ENCODE measurements at regions not wholly inside any gene's neighbourhood (a gene's known extent, or its start where the extent isn't known, plus 50 kb on each side); places are given as distances from the start of the nearest gene placed in this dataset.

DNA sequence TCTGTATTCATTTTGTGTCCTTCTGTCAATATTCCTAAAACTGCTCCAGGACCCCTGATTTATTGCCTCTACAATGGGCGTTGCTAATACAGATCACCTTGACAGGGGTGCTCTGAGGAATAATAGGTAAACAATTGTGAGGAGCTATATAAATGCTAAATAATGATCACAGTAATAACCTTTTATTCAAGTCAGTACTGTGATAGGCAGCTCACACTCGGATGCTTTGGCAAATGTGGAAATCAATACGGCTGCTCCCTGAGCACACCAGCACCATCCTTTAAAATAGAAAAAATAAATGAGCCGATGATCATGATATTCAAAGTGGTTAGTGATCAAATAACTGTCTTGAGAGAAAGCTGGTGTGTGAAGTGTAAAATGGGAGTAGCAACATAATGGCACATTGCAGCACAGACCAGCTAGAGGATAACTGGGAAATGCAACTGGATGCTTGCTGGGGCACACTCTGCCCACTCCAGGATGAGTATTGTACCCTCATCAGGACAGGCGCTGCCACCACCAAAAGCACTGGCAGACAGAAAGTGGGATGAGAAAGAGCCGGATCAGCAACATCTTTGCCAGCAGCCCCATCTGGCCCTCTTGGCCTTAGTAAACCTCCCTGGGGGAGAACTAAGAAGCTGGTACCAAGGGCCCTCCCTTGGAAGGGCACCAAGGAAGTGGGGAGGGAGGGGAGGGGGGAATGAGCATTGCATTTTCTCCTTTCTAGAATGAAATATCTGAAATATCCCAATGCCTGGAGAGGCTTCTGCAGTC, 69.4 kb upstream of the SPATA31D4 start:
- H3K4me1 Mint-ChIP-seq = no peaks in the 10 kb centered on the region
- DNase-seq (ENCODE audit: low spot score in 2 of 2) (no peak), ATAC-seq (replicated peaks; ENCODE audit: extremely low read depth, poor library complexity, severe bottlenecking) (no peak)
- H3K27me3 Mint-ChIP-seq = no peaks in the 10 kb centered on the region
- no peaks in the 10 kb centered on the region for H3K36me3 Mint-ChIP-seq (ENCODE audit: insufficient read depth)
- no peak overlapping the region for H3K27ac Mint-ChIP-seq (ENCODE audit: low read depth)
- no peak overlapping the region for H3K4me3 Mint-ChIP-seq
- H3K9me3 Mint-ChIP-seq = peaks cover 6% of the 10 kb centered on the region

DNA sequence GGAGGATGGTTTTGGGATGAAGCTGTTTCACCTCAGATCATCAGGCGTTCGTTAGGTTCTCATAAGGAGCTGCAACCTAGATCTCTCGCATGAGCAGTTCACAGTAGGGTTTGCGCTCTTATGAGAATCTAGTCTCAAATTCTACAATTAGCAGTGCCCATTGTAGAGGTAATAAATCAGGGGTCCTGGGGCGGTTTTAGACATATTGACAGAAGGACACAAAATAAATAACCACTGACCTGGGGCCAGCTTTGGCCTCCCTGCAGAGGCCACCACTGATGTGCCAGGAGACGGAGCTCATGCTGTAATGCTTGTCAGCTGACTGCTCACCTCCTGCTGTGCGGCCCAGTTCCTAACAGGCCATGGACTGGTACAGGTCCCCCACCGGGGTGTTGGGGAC, 67.6 kb upstream of the SPATA31D4 start:
- DNase-seq (ENCODE audit: low spot score in 2 of 2) (no peak), ATAC-seq (replicated peaks; ENCODE audit: extremely low read depth, poor library complexity, severe bottlenecking) (no peak)
- Mint-ChIP-seq H3K27me3 (no peaks in the 10 kb centered on the region), H3K36me3 (ENCODE audit: insufficient read depth) (no peaks in the 10 kb centered on the region), H3K9me3 (peaks cover 6% of the 10 kb centered on the region), H3K27ac (ENCODE audit: low read depth) (no peak overlapping the region), H3K4me3 (no peak overlapping the region), H3K4me1 (no peaks in the 10 kb centered on the region)

- Mint-ChIP-seq H3K36me3 (ENCODE audit: insufficient read depth) (no peaks in the 10 kb centered on the region), H3K27ac (ENCODE audit: low read depth) (no peak overlapping the region), H3K9me3 (peaks cover 6% of the 10 kb centered on the region), H3K4me3 (no peak overlapping the region), H3K4me1 (no peaks in the 10 kb centered on the region), H3K27me3 (no peaks in the 10 kb centered on the region)
- DNase-seq (ENCODE audit: low spot score in 2 of 2) (no peak), ATAC-seq (replicated peaks; ENCODE audit: extremely low read depth, poor library complexity, severe bottlenecking) (no peak)
Observed at GRCh38 chr9:81861644-81862043, 66.6 kb upstream of the SPATA31D4 start.

DNA sequence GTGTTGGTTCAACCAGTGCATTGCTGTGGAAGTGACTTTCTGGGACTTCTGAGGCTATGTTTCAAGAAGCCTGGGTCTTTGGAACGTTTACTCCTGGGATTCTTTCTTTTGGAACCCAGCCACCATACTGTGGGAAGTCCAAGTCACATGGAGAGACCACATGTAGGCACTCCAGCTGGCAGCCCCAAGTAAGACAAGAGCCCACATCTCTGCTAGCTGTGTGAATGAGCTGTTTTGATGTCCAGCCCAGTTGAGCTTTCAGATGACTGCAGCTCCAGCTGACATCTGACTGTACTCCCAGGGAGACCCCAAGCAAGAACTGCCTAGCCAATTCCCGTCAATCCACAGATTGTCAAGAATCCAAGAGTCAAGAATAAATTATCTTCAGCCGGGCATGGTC, 60.1 kb upstream of the SPATA31D4 start:
- H3K4me3 Mint-ChIP-seq = no peak overlapping the region
- no peak for ATAC-seq (replicated peaks; ENCODE audit: extremely low read depth, poor library complexity, severe bottlenecking)
- no peaks in the 10 kb centered on the region for H3K27me3 Mint-ChIP-seq
- no peak overlapping the region for H3K27ac Mint-ChIP-seq (ENCODE audit: low read depth)
- no peaks in the 10 kb centered on the region for H3K36me3 Mint-ChIP-seq (ENCODE audit: insufficient read depth)
- DNase-seq (ENCODE audit: low spot score in 2 of 2) = no peak
- H3K9me3 Mint-ChIP-seq = no peaks in the 10 kb centered on the region
- no peaks in the 10 kb centered on the region for H3K4me1 Mint-ChIP-seq

DNA sequence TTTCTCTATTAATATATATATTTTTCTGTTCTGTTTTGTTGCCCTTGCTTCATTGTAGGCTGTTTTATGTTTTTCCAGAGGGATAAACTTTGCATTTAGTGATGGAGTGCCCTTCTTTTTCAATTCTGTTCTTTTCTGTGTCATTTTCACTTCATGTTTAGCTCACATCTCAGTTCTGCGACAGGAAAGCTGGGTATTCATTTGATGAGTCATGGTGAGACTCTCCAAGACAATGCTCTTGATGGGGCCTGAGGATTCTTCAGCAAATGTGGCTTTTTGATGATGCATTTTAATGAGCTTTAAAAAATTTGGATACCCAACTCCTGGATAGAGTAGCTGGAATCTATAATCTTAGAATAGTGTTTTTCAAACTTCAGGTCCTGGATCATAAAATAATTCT, 56.5 kb upstream of the SPATA31D4 start:
- H3K27ac Mint-ChIP-seq (ENCODE audit: low read depth) = no peak overlapping the region
- no peak for ATAC-seq (replicated peaks; ENCODE audit: extremely low read depth, poor library complexity, severe bottlenecking)
- no peak overlapping the region for H3K4me3 Mint-ChIP-seq
- no peak for DNase-seq (ENCODE audit: low spot score in 2 of 2)
- H3K9me3 Mint-ChIP-seq = peaks cover 9% of the 10 kb centered on the region
- no peaks in the 10 kb centered on the region for H3K27me3 Mint-ChIP-seq
- H3K4me1 Mint-ChIP-seq = no peaks in the 10 kb centered on the region
- H3K36me3 Mint-ChIP-seq (ENCODE audit: insufficient read depth) = no peaks in the 10 kb centered on the region

DNA sequence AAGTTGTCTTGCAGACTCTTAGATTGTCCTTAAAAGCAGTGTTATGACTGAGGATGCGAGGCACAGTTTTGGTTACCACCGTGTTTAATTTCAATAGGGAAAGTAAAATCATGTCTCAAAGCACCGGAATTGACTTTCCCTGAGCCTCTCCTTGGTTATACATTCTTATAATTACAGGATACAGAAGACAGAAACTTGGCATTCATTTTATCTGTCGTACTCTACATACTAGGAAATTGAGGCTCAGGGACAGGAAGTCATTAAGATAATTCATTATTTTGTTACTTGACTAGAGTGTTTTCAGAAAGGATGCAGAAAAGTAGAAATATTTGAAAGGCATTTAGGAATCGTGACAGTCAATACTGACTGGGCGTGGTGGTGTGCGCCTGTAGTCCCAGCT, 54.0 kb upstream of the SPATA31D4 start:
- H3K36me3 Mint-ChIP-seq (ENCODE audit: insufficient read depth) = no peaks in the 10 kb centered on the region
- H3K27me3 Mint-ChIP-seq = no peaks in the 10 kb centered on the region
- no peak for DNase-seq (ENCODE audit: low spot score in 2 of 2)
- no peak overlapping the region for H3K27ac Mint-ChIP-seq (ENCODE audit: low read depth)
- H3K4me3 Mint-ChIP-seq = no peak overlapping the region
- ATAC-seq (replicated peaks; ENCODE audit: extremely low read depth, poor library complexity, severe bottlenecking) = no peak
- no peaks in the 10 kb centered on the region for H3K4me1 Mint-ChIP-seq
- peaks cover 9% of the 10 kb centered on the region for H3K9me3 Mint-ChIP-seq

DNA sequence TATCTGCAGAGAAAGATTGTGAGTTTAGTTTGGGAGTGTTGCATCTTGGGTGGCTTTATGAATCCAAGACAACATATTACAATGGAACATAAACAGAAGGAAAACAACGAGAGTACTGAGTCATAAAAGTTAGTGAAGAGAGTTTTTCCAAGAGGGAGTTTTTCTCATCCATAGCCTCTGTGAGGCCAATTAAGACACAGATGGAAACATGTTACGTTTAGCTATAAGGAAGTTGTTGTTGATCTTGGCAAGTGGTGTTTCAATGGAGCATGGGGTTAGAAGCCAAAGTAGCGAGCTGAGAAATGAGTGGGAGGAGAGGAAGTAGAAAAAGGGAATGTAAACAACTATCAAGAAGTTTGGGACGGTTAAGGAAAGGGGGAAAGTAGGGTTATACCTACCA, 53.3 kb upstream of the SPATA31D4 start:
- Mint-ChIP-seq H3K4me3 (no peak overlapping the region), H3K9me3 (peaks cover 9% of the 10 kb centered on the region), H3K36me3 (ENCODE audit: insufficient read depth) (no peaks in the 10 kb centered on the region), H3K27me3 (no peaks in the 10 kb centered on the region), H3K4me1 (no peaks in the 10 kb centered on the region), H3K27ac (ENCODE audit: low read depth) (no peak overlapping the region)
- DNase-seq (ENCODE audit: low spot score in 2 of 2) = no peak
- no peak for ATAC-seq (replicated peaks; ENCODE audit: extremely low read depth, poor library complexity, severe bottlenecking)

DNA sequence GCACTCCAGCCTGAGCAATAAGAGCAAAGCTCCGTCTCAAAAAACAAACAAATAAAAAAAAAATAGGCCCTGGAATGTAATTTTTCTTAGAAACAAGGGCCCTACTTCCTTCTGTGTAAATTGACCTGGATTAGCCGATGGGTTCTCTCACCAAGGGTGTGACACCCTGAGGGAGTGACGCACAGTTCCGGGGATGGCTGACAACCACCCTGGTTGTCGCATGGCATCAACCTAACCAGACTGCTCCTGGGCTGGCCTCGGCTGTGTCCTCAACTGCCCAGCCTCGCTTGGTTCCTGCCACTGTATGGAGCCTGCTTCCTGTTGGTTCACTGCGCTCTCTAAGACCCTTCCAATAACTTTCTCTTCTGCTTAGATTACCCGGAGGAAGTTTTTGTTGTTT, 51.2 kb upstream of the SPATA31D4 start:
- Mint-ChIP-seq H3K27me3 (no peaks in the 10 kb centered on the region), H3K4me1 (no peaks in the 10 kb centered on the region), H3K9me3 (peaks cover 9% of the 10 kb centered on the region), H3K4me3 (no peak overlapping the region), H3K36me3 (ENCODE audit: insufficient read depth) (no peaks in the 10 kb centered on the region), H3K27ac (ENCODE audit: low read depth) (no peak overlapping the region)
- no peak for ATAC-seq (replicated peaks; ENCODE audit: extremely low read depth, poor library complexity, severe bottlenecking)
- DNase-seq (ENCODE audit: low spot score in 2 of 2) = no peak
